HFFc6 (cell line): ENCODE measurements at regions not wholly inside any gene's neighbourhood (a gene's known extent, or its start where the extent isn't known, plus 50 kb on each side); places are given as distances from the start of the nearest gene placed in this dataset.

Experiments used
- DNase-seq: peaks from one replicate; pipeline ENCODE4 v3.0.0-alpha.2; 2018
- H3K27ac Mint-ChIP-seq: 2 replicates; pipeline ENCODE4 v1.8.0; 2020; ENCODE audit warnings: mild to moderate bottlenecking, mixed read lengths
- H3K27me3 Mint-ChIP-seq: 2 replicates; pipeline ENCODE4 v1.8.0; 2021; ENCODE audit warnings: mild to moderate bottlenecking, moderate library complexity, mixed read lengths; ENCODE audit not compliant: insufficient read depth
- H3K36me3 Mint-ChIP-seq: 2 replicates; pipeline ENCODE4 v1.8.0; 2021; ENCODE audit warnings: low read depth, mixed read lengths
- H3K4me1 Mint-ChIP-seq: 2 replicates; pipeline ENCODE4 v1.8.0; 2020; ENCODE audit warnings: low read depth, mixed read lengths
- H3K4me3 Mint-ChIP-seq: 2 replicates; pipeline ENCODE4 v1.8.0; 2020; ENCODE audit warnings: mild to moderate bottlenecking, moderate library complexity, mixed read lengths
- H3K9me3 Mint-ChIP-seq: 2 replicates; pipeline ENCODE4 v1.8.0; 2020; ENCODE audit warnings: mild to moderate bottlenecking, mixed read lengths
- CTCF ChIP-seq: fragments of 200-600 bp; sonication (generic); IDR thresholded peaks from 2 replicates; pipeline ENCODE4 v1.5.0; 2021; ENCODE audit warnings: antibody characterized with exemption, mild to moderate bottlenecking

GRCh38 chr6:15790116-15790515 lies 127.3 kb upstream of the DTNBP1 start:
- no peak for DNase-seq
- H3K4me3 Mint-ChIP-seq = no peak overlapping the region
- no peak overlapping the region for H3K27ac Mint-ChIP-seq
- H3K9me3 Mint-ChIP-seq = peaks cover 21% of the 10 kb centered on the region
- no peaks in the 10 kb centered on the region for H3K27me3 Mint-ChIP-seq
- no peaks in the 10 kb centered on the region for H3K4me1 Mint-ChIP-seq
- no peaks in the 10 kb centered on the region for H3K36me3 Mint-ChIP-seq
- no peak for TF ChIP-seq CTCF

- Mint-ChIP-seq H3K36me3 (no peaks in the 10 kb centered on the region), H3K27me3 (peaks cover 1% of the 10 kb centered on the region; the same call in 1 of the 2 replicates), H3K27ac (no peak overlapping the region), H3K4me3 (no peak overlapping the region), H3K4me1 (no peaks in the 10 kb centered on the region), H3K9me3 (peaks cover 15% of the 10 kb centered on the region)
- no peak for TF ChIP-seq CTCF
- no peak for DNase-seq
Observed at GRCh38 chr6:15786846-15787245, 124.0 kb upstream of the DTNBP1 start.

GRCh38 chr6:15783484-15783883 lies 120.7 kb upstream of the DTNBP1 start:
- Mint-ChIP-seq H3K27me3 (peaks cover 1% of the 10 kb centered on the region; the same call in 1 of the 2 replicates), H3K27ac (no peak overlapping the region), H3K4me3 (no peak overlapping the region), H3K4me1 (no peaks in the 10 kb centered on the region), H3K36me3 (no peaks in the 10 kb centered on the region), H3K9me3 (peaks cover 12% of the 10 kb centered on the region)
- TF ChIP-seq CTCF = no peak
- no peak for DNase-seq

- Mint-ChIP-seq H3K4me1 (no peaks in the 10 kb centered on the region), H3K27ac (no peak overlapping the region), H3K9me3 (peaks cover 10% of the 10 kb centered on the region), H3K4me3 (no peak overlapping the region), H3K27me3 (peaks cover 1% of the 10 kb centered on the region; the same call in 1 of the 2 replicates), H3K36me3 (no peaks in the 10 kb centered on the region)
- no peak for TF ChIP-seq CTCF
- DNase-seq = no peak
Observed at GRCh38 chr6:15781890-15782289, 119.1 kb upstream of the DTNBP1 start.

- H3K27ac Mint-ChIP-seq = no peak overlapping the region
- no peak for DNase-seq
- no peaks in the 10 kb centered on the region for H3K4me1 Mint-ChIP-seq
- peaks cover 10% of the 10 kb centered on the region for H3K9me3 Mint-ChIP-seq
- no peaks in the 10 kb centered on the region for H3K36me3 Mint-ChIP-seq
- no peak overlapping the region for H3K4me3 Mint-ChIP-seq
- TF ChIP-seq CTCF = no peak
- H3K27me3 Mint-ChIP-seq = peaks cover 1% of the 10 kb centered on the region; the same call in 1 of the 2 replicates
Observed at GRCh38 chr6:15781333-15781732, 118.5 kb upstream of the DTNBP1 start.

- no peak for DNase-seq
- Mint-ChIP-seq H3K9me3 (peaks cover 6% of the 10 kb centered on the region), H3K27me3 (peaks cover 1% of the 10 kb centered on the region; the same call in 1 of the 2 replicates), H3K4me3 (no peak overlapping the region), H3K4me1 (no peaks in the 10 kb centered on the region), H3K36me3 (no peaks in the 10 kb centered on the region), H3K27ac (no peak overlapping the region)
- TF ChIP-seq CTCF = no peak
Observed at GRCh38 chr6:15780437-15780836, 117.6 kb upstream of the DTNBP1 start.
